ENCODE measurements at regions not wholly inside any gene's neighbourhood (a gene's known extent, or its start where the extent isn't known, plus 50 kb on each side); places are given as distances from the start of the nearest gene placed in this dataset.

GRCh38 chr5:33212439-33212838, 228.3 kb upstream of the TARS1 start:
- intact Hi-C loops (cut with micrococcal nuclease) = no loop called here
- Histone ChIP-seq H3K79me2 (ENCODE audit: control insufficient read depth, insufficient read depth, low read length) (no peaks in the 10 kb centered on the region), H3K27ac (ENCODE audit: insufficient read depth, low read depth, low read length) (no peak overlapping the region), H3K9ac (replicated peaks; ENCODE audit: extremely low read depth, insufficient read depth, low read length) (no peak overlapping the region), H4K20me1 (replicated peaks; ENCODE audit: control insufficient read depth, extremely low read depth, insufficient read depth, low read length) (no peaks in the 10 kb centered on the region), H3K27me3 (ENCODE audit: control insufficient read depth in 2 of 2, insufficient read depth in 2 of 2, low read length in 2 of 2) (peaks cover 4 to 9% of the 10 kb centered on the region in 2 experiments), H3K4me1 (ENCODE audit: control insufficient read depth, extremely low read depth, insufficient read depth, low read length) (no peaks in the 10 kb centered on the region), H3K4me2 (ENCODE audit: insufficient read depth, low read length) (no peak overlapping the region), H3K4me3 (replicated peaks in 1 of 3; ENCODE audit: insufficient read depth in 1 of 3, low read depth in 1 of 3, low read length in 3 of 3) (no peak overlapping the region), H3K9me1 (replicated peaks; ENCODE audit: control insufficient read depth, extremely low read depth, insufficient read depth, low read length) (no peaks in the 10 kb centered on the region), H2AFZ (ENCODE audit: low read depth, low read length) (no peak overlapping the region), H3K9me3 (replicated peaks; ENCODE audit: control insufficient read depth, insufficient read depth, low read length) (no peaks in the 10 kb centered on the region), H3K36me3 (ENCODE audit: control insufficient read depth in 2 of 2, extremely low read depth in 1 of 2, insufficient read depth in 2 of 2, low read length in 2 of 2) (no peaks in the 10 kb centered on the region)
- FAIRE-seq (no peak), DNase-seq (ENCODE audit: low read depth, low spot score) (no peak)
- no TSS peak for BruUV-seq (replicated peaks)
- TF ChIP-seq POLR2AphosphoS5 (IDR thresholded peaks at IDR 0.05; ENCODE audit: insufficient read depth, low read depth, low read length) = no peak
- TF ChIP-seq, protein P1, sequence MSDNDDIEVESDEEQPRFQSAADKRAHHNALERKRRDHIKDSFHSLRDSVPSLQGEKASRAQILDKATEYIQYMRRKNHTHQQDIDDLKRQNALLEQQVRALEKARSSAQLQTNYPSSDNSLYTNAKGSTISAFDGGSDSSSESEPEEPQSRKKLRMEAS (IDR thresholded peaks at IDR 0.05; ENCODE audit: insufficient read depth, insufficient read length) = no peak
- TF ChIP-seq JUN (IDR thresholded peaks at IDR 0.05; ENCODE audit: borderline replicate concordance, insufficient read depth, insufficient read length, low read depth) = no peak
- TF ChIP-seq EZH2 (IDR thresholded peaks at IDR 0.05; ENCODE audit: borderline replicate concordance, low read depth, low read length, severe bottlenecking) = no peak
- TF ChIP-seq FOS (IDR thresholded peaks at IDR 0.05; ENCODE audit: borderline replicate concordance, insufficient read depth, low read length) = no peak
- TF ChIP-seq POLR2A (IDR thresholded peaks at IDR 0.05; ENCODE audit: low read depth, low read length) = no peak
- CTCF ChIA-PET = interaction anchor here (1.3 kb wide), 1 partner anchor 12 kb away, joined by 6 read pairs; no protein-coding TSS in a partner anchor
- dilution Hi-C loops (cut with MboI; ENCODE audit: extremely low pct_ligation_motif_present, low sequenced_read_pairs) = no loop called here
- POLR2A ChIA-PET = no interaction called here

DNA sequence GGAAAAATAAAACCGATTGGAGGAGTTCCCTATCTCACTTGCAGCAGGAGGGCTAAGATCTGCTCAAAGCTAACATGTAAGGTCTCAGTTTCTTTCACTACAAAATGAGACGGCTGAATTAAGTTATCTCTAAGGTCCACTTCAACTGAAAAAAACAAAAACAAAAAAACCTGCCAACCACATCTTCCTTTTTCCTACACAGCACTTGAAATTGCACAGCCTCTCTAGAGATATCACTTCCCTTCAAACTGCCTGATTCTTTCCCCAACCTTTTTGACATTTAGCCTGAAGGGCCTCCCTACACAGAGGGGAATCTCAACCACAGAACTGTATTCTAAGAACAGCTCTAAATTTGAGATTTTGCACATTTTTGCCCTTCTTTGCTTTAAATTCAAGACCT, 227.9 kb upstream of the TARS1 start:
- Histone ChIP-seq H4K20me1 (replicated peaks; ENCODE audit: control insufficient read depth, extremely low read depth, insufficient read depth, low read length) (no peaks in the 10 kb centered on the region), H2AFZ (ENCODE audit: low read depth, low read length) (no peak overlapping the region), H3K27me3 (ENCODE audit: control insufficient read depth in 2 of 2, insufficient read depth in 2 of 2, low read length in 2 of 2) (peaks cover 4 to 9% of the 10 kb centered on the region in 2 experiments), H3K9ac (replicated peaks; ENCODE audit: extremely low read depth, insufficient read depth, low read length) (no peak overlapping the region), H3K9me1 (replicated peaks; ENCODE audit: control insufficient read depth, extremely low read depth, insufficient read depth, low read length) (no peaks in the 10 kb centered on the region), H3K9me3 (replicated peaks; ENCODE audit: control insufficient read depth, insufficient read depth, low read length) (no peaks in the 10 kb centered on the region), H3K4me2 (ENCODE audit: insufficient read depth, low read length) (no peak overlapping the region), H3K4me1 (ENCODE audit: control insufficient read depth, extremely low read depth, insufficient read depth, low read length) (no peaks in the 10 kb centered on the region), H3K4me3 (replicated peaks in 1 of 3; ENCODE audit: insufficient read depth in 1 of 3, low read depth in 1 of 3, low read length in 3 of 3) (no peak overlapping the region), H3K36me3 (ENCODE audit: control insufficient read depth in 2 of 2, extremely low read depth in 1 of 2, insufficient read depth in 2 of 2, low read length in 2 of 2) (no peaks in the 10 kb centered on the region), H3K27ac (ENCODE audit: insufficient read depth, low read depth, low read length) (no peak overlapping the region), H3K79me2 (ENCODE audit: control insufficient read depth, insufficient read depth, low read length) (no peaks in the 10 kb centered on the region)
- FAIRE-seq = no peak
- intact Hi-C loops (cut with micrococcal nuclease) (no loop called here), dilution Hi-C loops (cut with MboI; ENCODE audit: extremely low pct_ligation_motif_present, low sequenced_read_pairs) (no loop called here)
- no TSS peak for BruUV-seq (replicated peaks)
- TF ChIP-seq POLR2A (IDR thresholded peaks at IDR 0.05; ENCODE audit: low read depth, low read length) = no peak
- no peak for TF ChIP-seq MYC (IDR thresholded peaks at IDR 0.05; ENCODE audit: low read depth, low read length)
- TF ChIP-seq GATA2 (IDR thresholded peaks at IDR 0.05; ENCODE audit: insufficient read depth, insufficient read length, low read depth, low read length) = no peak
- TF ChIP-seq CTCF (IDR thresholded peaks at IDR 0.05; ENCODE audit: extremely low read depth in 1 of 2, insufficient read depth in 1 of 2, low read depth in 1 of 2, low read length in 2 of 2) = no peak
- TF ChIP-seq, protein P1 (IDR thresholded peaks at IDR 0.05; ENCODE audit: insufficient read depth, insufficient read length) = no peak
- ChIA-PET POLR2A (no interaction called here), CTCF (interaction anchor here (0.6 to 1.3 kb wide), 2 partner anchors 13 to 83 kb away, joined by 3 to 6 read pairs; no protein-coding TSS in a partner anchor)
- no peak for DNase-seq (ENCODE audit: low read depth, low spot score)

Data from endothelial cell of umbilical vein (primary cell).